IMR-90 (cell line): ENCODE measurements at regions not wholly inside any gene's neighbourhood (a gene's known extent, or its start where the extent isn't known, plus 50 kb on each side); places are given as distances from the start of the nearest gene placed in this dataset.

Experiments
- ATAC-seq: fragments of 200-7000 bp; cut with Tn5 transposase; 2 replicates; pipeline ENCODE4 v1.9.1; 2020; ENCODE audit warnings: low read depth, mild to moderate bottlenecking, moderate library complexity
- BruUV-seq: library from RNA; stranded (reverse); fragments of 400-500 nt; replicated peaks from 2 replicates; lab custom pipeline; 2021; lab: Mats Ljungman, UMichigan
- CTCF ChIA-PET: fragments of 300-600 bp; formaldehyde crosslinking; extraction: SDS; loops from one replicate; lab custom pipeline; 2021; ENCODE audit warnings: antibody characterized with exemption; lab: Yijun Ruan, JAX
- POLR2A ChIA-PET: fragments of 300-600 bp; sonication (Branson Sonifier 250); formaldehyde crosslinking; loops from one replicate; lab custom pipeline; 2022; ENCODE audit warnings: antibody characterized with exemption; ENCODE audit not compliant: unreplicated experiment; lab: Charles Lee
- DNase-seq: peaks from one replicate; pipeline ENCODE4 v3.0.0; 2013
- H2AFZ ChIP-seq: replicated peaks from 2 replicates; pipeline ENCODE3; 2013; ENCODE audit warnings: low read length, mild to moderate bottlenecking; ENCODE audit not compliant: poor library complexity
- H2AK5ac ChIP-seq: 2 replicates; pipeline ENCODE4 v1.6.1; 2013; ENCODE audit warnings: low read depth, low read length, inconsistent platforms
- H2AK9ac ChIP-seq: replicated peaks from 2 replicates; pipeline ENCODE3; 2013; ENCODE audit warnings: mild to moderate bottlenecking, low read depth, low read length, moderate library complexity; ENCODE audit not compliant: poor library complexity
- H2BK120ac ChIP-seq: 2 replicates; pipeline ENCODE4 v1.6.1; 2013; ENCODE audit warnings: low read depth, low read length, inconsistent platforms
- H2BK15ac ChIP-seq: 3 replicates; pipeline ENCODE4 v1.6.1; 2013; ENCODE audit warnings: low read depth, low read length, inconsistent platforms
- H2BK20ac ChIP-seq: 2 replicates; pipeline ENCODE4 v1.6.1; 2013; ENCODE audit warnings: low read depth, mild to moderate bottlenecking, inconsistent platforms, low read length, moderate library complexity
- H2BK5ac ChIP-seq: 2 replicates; pipeline ENCODE4 v1.6.1; 2013; ENCODE audit warnings: mild to moderate bottlenecking, low read depth, low read length, inconsistent platforms; ENCODE audit not compliant: poor library complexity, severe bottlenecking
- H3K14ac ChIP-seq: replicated peaks from 2 replicates; pipeline ENCODE4 v1.6.1; 2013; ENCODE audit warnings: low read depth, low read length, inconsistent platforms
- H3K18ac ChIP-seq: 2 replicates; pipeline ENCODE4 v1.6.1; 2013; ENCODE audit warnings: low read depth, low read length, control low read depth
- H3K23ac ChIP-seq: 2 replicates; pipeline ENCODE4 v1.6.1; 2013; ENCODE audit warnings: low read depth, low read length, inconsistent platforms
- H3K27ac ChIP-seq: 2 replicates; pipeline ENCODE4 v1.5.1; 2013; ENCODE audit warnings: mild to moderate bottlenecking, control low read depth, low read length; ENCODE audit not compliant: insufficient read depth
- H3K27me3 ChIP-seq: 2 replicates; pipeline ENCODE4 v1.6.1; 2013; ENCODE audit warnings: low read length; ENCODE audit not compliant: control insufficient read depth, insufficient read depth
- H3K36me3 ChIP-seq: 2 replicates; pipeline ENCODE4 v1.6.1; 2013; ENCODE audit warnings: low read length, mixed read lengths; ENCODE audit not compliant: control insufficient read depth, insufficient read depth
- H3K4ac ChIP-seq: 2 replicates; pipeline ENCODE4 v1.6.1; 2013; ENCODE audit warnings: low read depth, low read length, inconsistent platforms
- H3K4me1 ChIP-seq: 2 replicates; pipeline ENCODE4 v1.6.1; 2013; ENCODE audit warnings: low read length, mixed read lengths; ENCODE audit not compliant: control insufficient read depth, insufficient read depth
- H3K4me2 ChIP-seq: 2 replicates; pipeline ENCODE4 v1.6.1; 2013; ENCODE audit warnings: low read depth, mild to moderate bottlenecking, control low read depth, low read length, moderate library complexity
- H3K4me3 ChIP-seq: 2 replicates; pipeline ENCODE4 v1.5.1; 2013; ENCODE audit warnings: low read depth, mild to moderate bottlenecking, control low read depth, low read length, moderate library complexity; ENCODE audit not compliant: insufficient read depth
- H3K56ac ChIP-seq: 2 replicates; pipeline ENCODE4 v1.6.1; 2013; ENCODE audit warnings: low read length, inconsistent platforms; ENCODE audit not compliant: insufficient read depth; ENCODE audit errors: extremely low read depth
- H3K79me1 ChIP-seq, 2 experiments: 2 replicates each; pipeline ENCODE4 v1.6.1; 2013; ENCODE audit warnings: low read length in 2 of 2, inconsistent platforms in 1 of 2, low read depth in 1 of 2
- H3K9ac ChIP-seq: 2 replicates; pipeline ENCODE4 v1.6.1; 2013; ENCODE audit warnings: low read depth, low read length, control low read depth
- H3K9me1 ChIP-seq: 2 replicates; pipeline ENCODE4 v1.6.1; 2013; ENCODE audit warnings: low read length, inconsistent platforms; ENCODE audit not compliant: insufficient read depth
- H3K9me3 ChIP-seq: 2 replicates; pipeline ENCODE4 v1.6.1; 2013; ENCODE audit warnings: low read length; ENCODE audit not compliant: control insufficient read depth, insufficient read depth
- H4K20me1 ChIP-seq: 2 replicates; pipeline ENCODE4 v1.6.1; 2013; ENCODE audit warnings: low read length, inconsistent platforms; ENCODE audit not compliant: insufficient read depth
- H4K5ac ChIP-seq: 2 replicates; pipeline ENCODE4 v1.6.1; 2013; ENCODE audit warnings: mild to moderate bottlenecking, low read depth, low read length, control low read depth
- H4K8ac ChIP-seq, 2 experiments: 2 replicates each; pipeline ENCODE4 v1.6.1; 2013; ENCODE audit warnings: low read depth in 2 of 2, low read length in 2 of 2, control low read depth in 1 of 2, inconsistent platforms in 1 of 2
- H4K91ac ChIP-seq: 2 replicates; pipeline ENCODE4 v1.6.1; 2013; ENCODE audit warnings: low read depth, low read length, inconsistent platforms; ENCODE audit not compliant: insufficient read depth
- MAZ ChIP-seq: IDR thresholded peaks from 2 replicates; pipeline ENCODE4 v1.6.1; 2012; ENCODE audit warnings: low read depth, mild to moderate bottlenecking, low read length, improper control_type of control experiment, moderate library complexity, borderline replicate concordance
- WGBS, 2 experiments: methylation state at CpG; one replicate each; pipeline versions ENCODE4 v1.1.5 to v1.1.7; 2013; ENCODE audit warnings: missing lambda C conversion rate in 2 of 2; ENCODE audit not compliant: insufficient read length in 1 of 2; ENCODE audit errors: extremely low coverage in 2 of 2; 5-methylcytosine and 5-hydroxymethylcytosine counted together
- dilution Hi-C: fragments of 300-500 bp; cut with HindIII; formaldehyde crosslinking; loops from one replicate; pipeline ENCODE4 v1.14.3; 2018; ENCODE audit warnings: low sequenced_read_pairs; ENCODE audit not compliant: unreplicated experiment
- in situ Hi-C: fragments of 300-500 bp; cut with MboI; formaldehyde crosslinking; loops from 3 replicates; pipeline ENCODE4 v1.14.3; 2019; ENCODE audit warnings: low sequenced_read_pairs, inconsistent platforms, mixed read lengths
- intact Hi-C: fragments of 100-400 bp; cut with micrococcal nuclease; formaldehyde crosslinking; loops from 2 replicates; pipeline ENCODE4 v1.10.0; 2022

- Histone ChIP-seq H3K18ac (no peak overlapping the region), H4K20me1 (no peaks in the 10 kb centered on the region), H3K79me1 (0 out of 4 replicates have a peak, but pooled peaks cover 0 to 4% of the 10 kb centered on the region in 2 experiments), H3K27ac (no peak overlapping the region), H2AK5ac (no peak overlapping the region), H3K9me3 (no peaks in the 10 kb centered on the region), H4K5ac (no peak overlapping the region), H3K23ac (no peak overlapping the region), H4K8ac (no peak overlapping the region), H3K9ac (no peak overlapping the region), H3K27me3 (no peaks in the 10 kb centered on the region), H3K4me3 (no peak overlapping the region), H2BK120ac (no peak overlapping the region), H2BK20ac (no peak overlapping the region), H2BK15ac (no peak overlapping the region), H3K4me1 (peaks cover 3% of the 10 kb centered on the region; the same call in 1 of the 2 replicates), H3K56ac (no peak overlapping the region), H3K9me1 (peaks cover 4% of the 10 kb centered on the region; the same call in 1 of the 2 replicates), H2AK9ac (no peak overlapping the region), H3K36me3 (no peaks in the 10 kb centered on the region), H3K14ac (no peak overlapping the region), H2AFZ (no peak overlapping the region), H3K4ac (no peak overlapping the region), H2BK5ac (no peak overlapping the region), H3K4me2 (no peak overlapping the region), H4K91ac (no peak overlapping the region)
- BruUV-seq, result no TSS peak
- DNase-seq, result no peak
- POLR2A ChIA-PET, result no interaction called here
- in situ Hi-C loops, result no loop called here
- no CpG with 5 or more reads among the region's 3 CpGs for WGBS, 2 experiments
- dilution Hi-C loops, result no loop called here
- CTCF ChIA-PET, result no interaction called here
- intact Hi-C loops, result no loop called here
- ATAC-seq, result no peak
- no peak for TF ChIP-seq MAZ
These were observed 286.0 kb downstream of the ZEB2 start for GRCh38 chr2:144233733-144234541.
